T-cell (primary cell): ENCODE measurements at regions not wholly inside any gene's neighbourhood (a gene's known extent, or its start where the extent isn't known, plus 50 kb on each side); places are given as distances from the start of the nearest gene placed in this dataset.
A peak's percentile ranks its signal among the peaks of the same experiment; 100 is the strongest.
"Not testable (repeated sequence)": the region's sequence is repeated elsewhere in the genome, so short reads cannot be mapped to it uniquely, and the experiment has no call there.

Experiments
- ATAC-seq, 4 experiments: fragments of 200-7000 bp in 3 of 4; fragments of 150-1000 bp in 1 of 4; cut with Tn5 transposase; replicated peaks in 1 of 4; 1 replicate in 3 of 4; 2 replicates in 1 of 4; pipeline ENCODE4 v1.10.0; 2021; ENCODE audit warnings: moderate library complexity in 3 of 4, mild to moderate bottlenecking in 2 of 4, moderate number of reproducible peaks in 1 of 4
- CTCF ChIA-PET, 2 donors: fragments of 300-600 bp; sonication (Branson Sonifier 250); formaldehyde crosslinking; loops; one replicate each; lab custom pipeline; 2022; ENCODE audit warnings: antibody characterized with exemption in 2 of 2; lab: Charles Lee
- POLR2A ChIA-PET, 2 donors: fragments of 300-600 bp; sonication (Branson Sonifier 250); formaldehyde crosslinking; loops; one replicate each; lab custom pipeline; 2022; ENCODE audit warnings: antibody characterized with exemption in 2 of 2; lab: Charles Lee
- DNase-seq, 35 experiments: peaks; one replicate each; pipeline versions ENCODE4 v3.0.0 to v3.0.0-alpha.2; 2013 to 2023
- H3K27ac ChIP-seq: one replicate; pipeline ENCODE4 v1.5.1; 2013; ENCODE audit warnings: low read length
- H3K27me3 ChIP-seq, 2 experiments: replicated peaks in 1 of 2; 1 replicate in 1 of 2; 2 replicates in 1 of 2; pipeline versions ENCODE4 v1.6.1 to v1.7.0; 2013; ENCODE audit warnings: low read length in 1 of 2, mixed read lengths in 1 of 2; ENCODE audit not compliant: control insufficient read depth in 2 of 2, insufficient read depth in 2 of 2; ENCODE audit errors: extremely low read depth in 1 of 2
- H3K36me3 ChIP-seq, 2 donors: 1 replicate in 1 of 2; 2 replicates in 1 of 2; pipeline versions ENCODE4 v1.6.1 to v1.7.0; 2013; ENCODE audit warnings: low read length in 1 of 2; ENCODE audit not compliant: control insufficient read depth in 2 of 2, insufficient read depth in 1 of 2; ENCODE audit errors: extremely low read depth in 1 of 2
- H3K4me1 ChIP-seq, 2 experiments: 1 replicate in 1 of 2; 2 replicates in 1 of 2; pipeline versions ENCODE4 v1.6.1 to v1.7.0; 2013; ENCODE audit warnings: low read length in 2 of 2, mixed read lengths in 1 of 2; ENCODE audit not compliant: insufficient read depth in 2 of 2, control insufficient read depth in 1 of 2; ENCODE audit errors: extremely low read depth in 1 of 2
- H3K4me3 ChIP-seq, 2 donors: 1 replicate in 1 of 2; 2 replicates in 1 of 2; pipeline versions ENCODE4 v1.5.1 to v1.7.0; 2013; ENCODE audit warnings: mild to moderate bottlenecking in 2 of 2, low read length in 1 of 2, moderate library complexity in 1 of 2; ENCODE audit not compliant: control insufficient read depth in 1 of 2; ENCODE audit errors: extremely low read depth in 1 of 2
- H3K9me3 ChIP-seq: 2 replicates; pipeline ENCODE4 v1.7.0; 2013
- H3K27ac Mint-ChIP-seq, 2 donors: one replicate each; pipeline ENCODE4 v1.8.0; 2020 to 2021; ENCODE audit warnings: mild to moderate bottlenecking in 2 of 2, mixed read lengths in 2 of 2
- H3K27me3 Mint-ChIP-seq, 2 donors: one replicate each; pipeline ENCODE4 v1.8.0; 2021 to 2022; ENCODE audit warnings: mixed read lengths in 2 of 2
- H3K36me3 Mint-ChIP-seq: one replicate; pipeline ENCODE4 v1.8.0; 2021; ENCODE audit warnings: mixed read lengths
- H3K4me1 Mint-ChIP-seq, 3 donors: one replicate each; pipeline ENCODE4 v1.8.0; 2020 to 2022; ENCODE audit warnings: mixed read lengths in 3 of 3, mild to moderate bottlenecking in 1 of 3
- H3K4me3 Mint-ChIP-seq, 3 donors: one replicate each; pipeline ENCODE4 v1.8.0; 2020 to 2022; ENCODE audit warnings: mild to moderate bottlenecking in 3 of 3, mixed read lengths in 3 of 3, moderate library complexity in 3 of 3
- H3K9me3 Mint-ChIP-seq, 3 donors: one replicate each; pipeline ENCODE4 v1.8.0; 2020 to 2022; ENCODE audit warnings: mixed read lengths in 3 of 3
- WGBS: methylation state at CpG from one replicate; pipeline ENCODE4 v1.1.5; 2013; ENCODE audit warnings: missing lambda C conversion rate; ENCODE audit not compliant: insufficient coverage; 5-methylcytosine and 5-hydroxymethylcytosine counted together

GRCh38 chr3:10694179-10694578 lies 121.8 kb upstream of the SLC6A11 start:
- H3K9me3 Mint-ChIP-seq = no peaks in the 10 kb centered on the region
- no peak overlapping the region for H3K27ac ChIP-seq
- no peak overlapping the region for H3K27ac Mint-ChIP-seq
- ChIA-PET CTCF (no interaction called here), POLR2A (no interaction called here)
- peaks cover 13 to 15% of the 10 kb centered on the region in 2 donors for H3K27me3 Mint-ChIP-seq
- H3K36me3 ChIP-seq = no peaks in the 10 kb centered on the region
- H3K4me1 ChIP-seq = no peaks in the 10 kb centered on the region
- H3K36me3 Mint-ChIP-seq = no peaks in the 10 kb centered on the region
- 100% methylated on average over 1 of the region's 4 CpGs for WGBS
- no peak for DNase-seq
- H3K4me3 Mint-ChIP-seq = no peak overlapping the region
- H3K4me3 ChIP-seq = no peak overlapping the region
- peaks cover 0 to 5% of the 10 kb centered on the region in 2 experiments for H3K27me3 ChIP-seq
- no peak for ATAC-seq
- H3K4me1 Mint-ChIP-seq = no peaks in the 10 kb centered on the region
- no peaks in the 10 kb centered on the region for H3K9me3 ChIP-seq

GRCh38 chr3:10695186-10695585 lies 120.8 kb upstream of the SLC6A11 start:
- ATAC-seq, H3K4me3 ChIP-seq, H3K36me3 ChIP-seq, H3K27ac Mint-ChIP-seq, H3K4me1 ChIP-seq, H3K9me3 ChIP-seq, H3K4me3 Mint-ChIP-seq, H3K4me1 Mint-ChIP-seq, H3K27me3 ChIP-seq, POLR2A ChIA-PET, DNase-seq, H3K9me3 Mint-ChIP-seq, H3K27ac ChIP-seq, H3K36me3 Mint-ChIP-seq, CTCF ChIA-PET: not testable (repeated sequence)
- H3K27me3 Mint-ChIP-seq = peaks cover 13 to 17% of the 10 kb centered on the region in 2 donors
- WGBS = 40% methylated on average over 1 of the region's 2 CpGs

- no peaks in the 10 kb centered on the region for H3K36me3 ChIP-seq
- H3K4me3 ChIP-seq = no peak overlapping the region
- Mint-ChIP-seq H3K4me1 (no peaks in the 10 kb centered on the region), H3K27me3 (peaks cover 13 to 20% of the 10 kb centered on the region in 2 donors), H3K9me3 (no peaks in the 10 kb centered on the region), H3K4me3 (no peak overlapping the region), H3K27ac (no peak overlapping the region), H3K36me3 (no peaks in the 10 kb centered on the region)
- ChIA-PET CTCF (no interaction called here), POLR2A (no interaction called here)
- no peaks in the 10 kb centered on the region for H3K9me3 ChIP-seq
- no peak overlapping the region for H3K27ac ChIP-seq
- DNase-seq (no peak), ATAC-seq (no peak)
- H3K27me3 ChIP-seq = peaks cover 0 to 7% of the 10 kb centered on the region in 2 experiments
- no peaks in the 10 kb centered on the region for H3K4me1 ChIP-seq
- WGBS = 44% methylated on average over 3 of the region's 4 CpGs
Observed at GRCh38 chr3:10695595-10696285, 120.3 kb upstream of the SLC6A11 start.

GRCh38 chr3:10697918-10698317 lies 118.1 kb upstream of the SLC6A11 start:
- Histone ChIP-seq H3K36me3 (no peaks in the 10 kb centered on the region), H3K4me3 (no peak overlapping the region), H3K27me3 (peaks cover 3 to 9% of the 10 kb centered on the region in 2 experiments), H3K9me3 (no peaks in the 10 kb centered on the region), H3K27ac (no peak overlapping the region), H3K4me1 (no peaks in the 10 kb centered on the region)
- Mint-ChIP-seq H3K9me3 (no peaks in the 10 kb centered on the region), H3K4me1 (no peaks in the 10 kb centered on the region), H3K4me3 (no peak overlapping the region), H3K36me3 (no peaks in the 10 kb centered on the region), H3K27ac (no peak overlapping the region), H3K27me3 (peaks cover 22 to 36% of the 10 kb centered on the region in 2 donors)
- DNase-seq (no peak), ATAC-seq (no peak)
- ChIA-PET POLR2A (no interaction called here), CTCF (no interaction called here)
- WGBS = 44% methylated on average over 3 of the region's 4 CpGs

- H3K4me1 ChIP-seq = no peaks in the 10 kb centered on the region
- no peaks in the 10 kb centered on the region for H3K36me3 ChIP-seq
- H3K27me3 ChIP-seq = peaks cover 5 to 23% of the 10 kb centered on the region in 2 experiments
- H3K4me3 ChIP-seq = no peak overlapping the region
- H3K9me3 Mint-ChIP-seq = no peaks in the 10 kb centered on the region
- no peak overlapping the region for H3K27ac ChIP-seq
- no peaks in the 10 kb centered on the region for H3K4me1 Mint-ChIP-seq
- H3K4me3 Mint-ChIP-seq = no peak overlapping the region
- H3K27ac Mint-ChIP-seq = no peak overlapping the region
- peaks cover 49 to 63% of the 10 kb centered on the region in 2 donors for H3K27me3 Mint-ChIP-seq
- ATAC-seq = no peak
- ChIA-PET CTCF (no interaction called here), POLR2A (no interaction called here)
- H3K36me3 Mint-ChIP-seq = no peaks in the 10 kb centered on the region
- 100% methylated on average over 1 of the region's 2 CpGs for WGBS
- no peaks in the 10 kb centered on the region for H3K9me3 ChIP-seq
- DNase-seq = no peak
Observed at GRCh38 chr3:10700821-10701220, 115.2 kb upstream of the SLC6A11 start.

- H3K4me3 ChIP-seq = no peak overlapping the region
- 22% methylated on average over 4 of the region's 14 CpGs for WGBS
- no peaks in the 10 kb centered on the region for H3K36me3 Mint-ChIP-seq
- H3K4me1 ChIP-seq = peaks cover 0 to 5% of the 10 kb centered on the region in 2 experiments
- DNase-seq (no peak), ATAC-seq (no peak)
- H3K4me1 Mint-ChIP-seq = peaks cover 6 to 15% (median 11%) of the 10 kb centered on the region in 3 donors
- ChIA-PET POLR2A (interaction anchor here in 1 of 2 donors (0.7 kb wide), 1 partner anchor 81 kb away, joined by 3 read pairs; no protein-coding TSS in a partner anchor), CTCF (interaction anchor here in 1 of 2 donors (0.6 kb wide), 1 partner anchor 334 kb away, joined by 4 read pairs; no protein-coding TSS in a partner anchor)
- no peaks in the 10 kb centered on the region for H3K36me3 ChIP-seq
- peak overlapping the region in 1 of 2 donors; percentile 19 for H3K27ac Mint-ChIP-seq
- no peaks in the 10 kb centered on the region for H3K9me3 ChIP-seq
- H3K9me3 Mint-ChIP-seq = no peaks in the 10 kb centered on the region
- peaks cover 55 to 68% of the 10 kb centered on the region in 2 donors for H3K27me3 Mint-ChIP-seq
- H3K27me3 ChIP-seq = peaks cover 14 to 39% of the 10 kb centered on the region in 2 experiments
- H3K27ac ChIP-seq = no peak overlapping the region
- H3K4me3 Mint-ChIP-seq = no peak overlapping the region
Observed at GRCh38 chr3:10702961-10703740, 112.9 kb upstream of the SLC6A11 start.
